ENCODE measurements at regions not wholly inside any gene's neighbourhood (a gene's known extent, or its start where the extent isn't known, plus 50 kb on each side); places are given as distances from the start of the nearest gene placed in this dataset.

GRCh38 chr5:92946546-92946945 lies 634.5 kb downstream of the NR2F1-AS1 start:
- WGBS, 2 donors (ENCODE audit: low coverage in 1 of 2) = 97% methylated on average over 5 to 8 of the region's 8 CpGs
- H3K9me3 ChIP-seq = peaks cover 5 to 11% of the 10 kb centered on the region in 2 donors

DNA sequence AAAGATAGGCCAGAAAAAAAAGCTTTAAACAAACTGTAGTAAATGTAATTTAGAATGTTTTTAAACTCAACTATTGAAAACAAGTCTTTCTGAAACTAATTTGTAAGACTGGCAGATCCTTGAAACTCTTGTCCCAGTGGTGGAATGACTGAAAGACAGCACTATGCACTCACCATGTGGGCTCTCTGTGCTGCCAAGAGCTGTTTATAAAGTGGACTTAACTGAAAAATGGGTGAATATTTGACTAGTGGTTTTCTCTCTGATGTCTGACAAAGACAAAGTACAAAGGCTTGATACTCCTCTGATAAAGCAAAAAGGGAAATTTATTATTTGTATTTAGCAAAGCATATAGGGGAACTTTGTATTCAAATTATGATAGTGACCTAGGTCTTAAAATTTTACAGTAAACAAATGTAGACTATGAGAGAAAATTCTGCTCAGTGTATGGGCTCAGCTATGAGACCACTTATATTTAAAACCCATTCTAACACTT lies 635.4 kb downstream of the NR2F1-AS1 start:
- intact Hi-C loops (cut with DNase I; ENCODE audit: low total_unique reads) (no loop called here), in situ Hi-C loops (cut with MboI; ENCODE audit: low pct_ligation_motif_present in 1 of 4, low pct_unique_long_range_greater_than_20kb in 1 of 4, low sequenced_read_pairs in 3 of 4) (no loop called here)
- no peaks in the 10 kb centered on the region for H3K36me3 ChIP-seq
- peaks cover 0 to 6% of the 10 kb centered on the region in 2 donors for H3K9me3 ChIP-seq
- H3K4me1 ChIP-seq = no peaks in the 10 kb centered on the region
- DNase-seq = no peak
- no peak overlapping the region for H3K4me3 ChIP-seq
- H3K27ac ChIP-seq = no peak overlapping the region
- TF ChIP-seq POLR2A (IDR thresholded peaks at IDR 0.05) (no peak), POLR2AphosphoS5 (IDR thresholded peaks at IDR 0.05) (no peak), EP300 (IDR thresholded peaks at IDR 0.05; ENCODE audit: low read depth) (no peak)
- TF ChIP-seq, protein P1, sequence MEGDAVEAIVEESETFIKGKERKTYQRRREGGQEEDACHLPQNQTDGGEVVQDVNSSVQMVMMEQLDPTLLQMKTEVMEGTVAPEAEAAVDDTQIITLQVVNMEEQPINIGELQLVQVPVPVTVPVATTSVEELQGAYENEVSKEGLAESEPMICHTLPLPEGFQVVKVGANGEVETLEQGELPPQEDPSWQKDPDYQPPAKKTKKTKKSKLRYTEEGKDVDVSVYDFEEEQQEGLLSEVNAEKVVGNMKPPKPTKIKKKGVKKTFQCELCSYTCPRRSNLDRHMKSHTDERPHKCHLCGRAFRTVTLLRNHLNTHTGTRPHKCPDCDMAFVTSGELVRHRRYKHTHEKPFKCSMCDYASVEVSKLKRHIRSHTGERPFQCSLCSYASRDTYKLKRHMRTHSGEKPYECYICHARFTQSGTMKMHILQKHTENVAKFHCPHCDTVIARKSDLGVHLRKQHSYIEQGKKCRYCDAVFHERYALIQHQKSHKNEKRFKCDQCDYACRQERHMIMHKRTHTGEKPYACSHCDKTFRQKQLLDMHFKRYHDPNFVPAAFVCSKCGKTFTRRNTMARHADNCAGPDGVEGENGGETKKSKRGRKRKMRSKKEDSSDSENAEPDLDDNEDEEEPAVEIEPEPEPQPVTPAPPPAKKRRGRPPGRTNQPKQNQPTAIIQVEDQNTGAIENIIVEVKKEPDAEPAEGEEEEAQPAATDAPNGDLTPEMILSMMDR (IDR thresholded peaks at IDR 0.05) = no peak
- no peaks in the 10 kb centered on the region for H3K27me3 ChIP-seq

More at GRCh38 chr5:92946546-92946945, 634.5 kb downstream of the NR2F1-AS1 start:
- Histone ChIP-seq H3K27me3 (no peaks in the 10 kb centered on the region), H3K4me3 (no peak overlapping the region), H3K36me3 (no peaks in the 10 kb centered on the region), H3K4me1 (no peaks in the 10 kb centered on the region), H3K27ac (no peak overlapping the region)
- TF ChIP-seq, protein P1 (IDR thresholded peaks at IDR 0.05) = no peak
- TF ChIP-seq EP300 (IDR thresholded peaks at IDR 0.05; ENCODE audit: low read depth) = no peak
- TF ChIP-seq POLR2A (IDR thresholded peaks at IDR 0.05) = no peak
- no peak for TF ChIP-seq POLR2AphosphoS5 (IDR thresholded peaks at IDR 0.05)
- in situ Hi-C loops (cut with MboI; ENCODE audit: low pct_ligation_motif_present in 1 of 4, low pct_unique_long_range_greater_than_20kb in 1 of 4, low sequenced_read_pairs in 3 of 4) (no loop called here), intact Hi-C loops (cut with DNase I; ENCODE audit: low total_unique reads) (no loop called here)
- no peak for DNase-seq

DNA sequence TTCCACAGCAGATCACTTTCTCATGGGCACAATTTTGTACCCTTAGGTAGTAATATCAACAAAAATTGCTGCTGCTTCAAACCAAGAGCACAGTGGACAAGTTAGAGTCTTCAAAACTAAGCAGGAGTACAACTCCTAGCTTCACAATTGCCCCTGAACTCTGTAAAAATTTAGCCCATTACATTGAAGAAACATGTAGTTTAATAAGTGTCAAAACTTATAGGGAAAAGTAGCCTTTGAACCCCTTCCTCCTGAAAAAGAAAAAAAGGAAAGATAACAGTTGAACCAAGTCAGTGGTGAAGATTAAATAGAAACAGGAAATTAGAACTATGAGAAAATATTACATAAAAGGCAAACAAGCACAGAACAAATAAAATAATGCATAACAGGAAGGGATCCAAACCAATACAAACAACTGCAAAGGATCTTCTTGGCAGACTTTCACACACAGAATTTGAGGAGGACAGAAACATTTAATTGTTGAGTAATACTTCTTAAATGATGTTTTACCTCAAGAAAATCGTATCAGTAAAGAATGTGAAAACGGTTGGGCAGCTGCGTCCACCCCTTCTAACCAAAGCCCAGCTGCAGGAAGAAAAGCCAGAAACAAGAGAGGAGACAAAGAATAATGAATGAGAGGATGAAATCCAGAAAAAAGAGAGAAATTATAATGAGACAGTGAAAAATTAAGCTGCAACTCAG lies 636.0 kb downstream of the NR2F1-AS1 start:
- TF ChIP-seq EP300 (IDR thresholded peaks at IDR 0.05; ENCODE audit: low read depth) (no peak), POLR2AphosphoS5 (IDR thresholded peaks at IDR 0.05) (no peak), POLR2A (IDR thresholded peaks at IDR 0.05) (no peak)
- TF ChIP-seq, protein P1 (IDR thresholded peaks at IDR 0.05) = no peak
- no peaks in the 10 kb centered on the region for H3K36me3 ChIP-seq
- DNase-seq = no peak
- H3K9me3 ChIP-seq = peaks cover 0 to 6% of the 10 kb centered on the region in 2 donors
- intact Hi-C loops (cut with DNase I; ENCODE audit: low total_unique reads) (no loop called here), in situ Hi-C loops (cut with MboI; ENCODE audit: low pct_ligation_motif_present in 1 of 4, low pct_unique_long_range_greater_than_20kb in 1 of 4, low sequenced_read_pairs in 3 of 4) (no loop called here)
- no peaks in the 10 kb centered on the region for H3K27me3 ChIP-seq
- H3K4me1 ChIP-seq = no peaks in the 10 kb centered on the region
- no peak overlapping the region for H3K4me3 ChIP-seq
- WGBS, 2 donors (ENCODE audit: low coverage in 1 of 2) = 29 to 36% methylated on average over 3 of the region's 3 CpGs
- H3K27ac ChIP-seq = no peak overlapping the region

DNA sequence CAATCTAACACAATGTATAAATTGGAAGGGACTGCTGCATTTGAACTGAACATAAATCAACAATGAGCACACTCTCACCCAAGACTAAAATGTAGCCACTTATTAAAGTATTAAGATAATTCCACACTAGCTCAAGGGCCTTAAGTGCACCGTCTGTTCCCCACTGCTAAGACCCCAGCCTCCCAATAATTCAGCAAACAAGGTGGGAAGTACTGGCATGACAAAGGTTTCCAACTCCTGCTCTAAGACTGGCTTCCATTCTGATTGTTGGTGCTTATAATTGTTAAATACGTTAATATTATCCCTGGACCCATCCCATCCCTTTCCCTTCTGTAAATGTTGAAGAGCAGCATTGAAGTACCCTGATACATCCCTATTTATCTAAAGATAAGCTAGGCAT lies 636.7 kb downstream of the NR2F1-AS1 start:
- 92% methylated on average over 2 of the region's 2 CpGs for WGBS, 2 donors (ENCODE audit: low coverage in 1 of 2)

More for the DNA sequence above, 636.7 kb downstream of the NR2F1-AS1 start:
- Histone ChIP-seq H3K4me3 (no peak overlapping the region), H3K27ac (no peak overlapping the region), H3K27me3 (no peaks in the 10 kb centered on the region), H3K9me3 (peaks cover 0 to 6% of the 10 kb centered on the region in 2 donors), H3K36me3 (no peaks in the 10 kb centered on the region), H3K4me1 (no peaks in the 10 kb centered on the region)
- TF ChIP-seq POLR2AphosphoS5 (IDR thresholded peaks at IDR 0.05) (no peak), POLR2A (IDR thresholded peaks at IDR 0.05) (no peak), EP300 (IDR thresholded peaks at IDR 0.05; ENCODE audit: low read depth) (no peak)
- TF ChIP-seq, protein P1 (IDR thresholded peaks at IDR 0.05) = no peak
- in situ Hi-C loops (cut with MboI; ENCODE audit: low pct_ligation_motif_present in 1 of 4, low pct_unique_long_range_greater_than_20kb in 1 of 4, low sequenced_read_pairs in 3 of 4) (no loop called here), intact Hi-C loops (cut with DNase I; ENCODE audit: low total_unique reads) (no loop called here)
- no peak for DNase-seq
